AG09319 (cell line): ENCODE measurements at regions not wholly inside any gene's neighbourhood (a gene's known extent, or its start where the extent isn't known, plus 50 kb on each side); places are given as distances from the start of the nearest gene placed in this dataset.
"Not testable (repeated sequence)": the region's sequence is repeated elsewhere in the genome, so short reads cannot be mapped to it uniquely, and the experiment has no call there.

Experiments used
- DNase-seq: peaks from one replicate; pipeline ENCODE4 v3.0.0-alpha.2; 2010; ENCODE audit warnings: low read depth; ENCODE audit errors: extremely low read depth
- TF ChIP-seq, protein P1 (sequence below): IDR thresholded peaks from 2 replicates; pipeline ENCODE4 v1.5.1; 2011; ENCODE audit warnings: low read depth, mild to moderate bottlenecking, inconsistent platforms, low read length, moderate library complexity

DNA sequence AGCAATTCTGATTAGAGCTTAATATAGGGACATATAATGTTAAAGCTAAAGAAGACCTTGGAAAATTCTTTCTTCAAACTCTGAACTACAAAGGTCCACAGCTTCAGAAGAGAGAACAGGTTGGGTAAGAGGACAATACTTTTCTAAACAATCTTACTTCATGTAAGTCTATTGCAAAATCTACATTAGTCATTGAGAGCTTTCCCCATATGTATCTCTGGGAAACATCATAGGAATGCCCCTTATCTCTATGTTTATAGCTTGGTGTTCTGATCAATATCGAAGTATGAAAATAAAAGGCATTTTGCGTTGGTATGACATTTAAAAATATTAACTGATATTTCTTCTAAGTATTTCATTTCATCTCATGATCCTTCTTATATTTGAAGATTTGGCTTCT, 962.6 kb downstream of the AACS start:
- TF ChIP-seq, protein P1, sequence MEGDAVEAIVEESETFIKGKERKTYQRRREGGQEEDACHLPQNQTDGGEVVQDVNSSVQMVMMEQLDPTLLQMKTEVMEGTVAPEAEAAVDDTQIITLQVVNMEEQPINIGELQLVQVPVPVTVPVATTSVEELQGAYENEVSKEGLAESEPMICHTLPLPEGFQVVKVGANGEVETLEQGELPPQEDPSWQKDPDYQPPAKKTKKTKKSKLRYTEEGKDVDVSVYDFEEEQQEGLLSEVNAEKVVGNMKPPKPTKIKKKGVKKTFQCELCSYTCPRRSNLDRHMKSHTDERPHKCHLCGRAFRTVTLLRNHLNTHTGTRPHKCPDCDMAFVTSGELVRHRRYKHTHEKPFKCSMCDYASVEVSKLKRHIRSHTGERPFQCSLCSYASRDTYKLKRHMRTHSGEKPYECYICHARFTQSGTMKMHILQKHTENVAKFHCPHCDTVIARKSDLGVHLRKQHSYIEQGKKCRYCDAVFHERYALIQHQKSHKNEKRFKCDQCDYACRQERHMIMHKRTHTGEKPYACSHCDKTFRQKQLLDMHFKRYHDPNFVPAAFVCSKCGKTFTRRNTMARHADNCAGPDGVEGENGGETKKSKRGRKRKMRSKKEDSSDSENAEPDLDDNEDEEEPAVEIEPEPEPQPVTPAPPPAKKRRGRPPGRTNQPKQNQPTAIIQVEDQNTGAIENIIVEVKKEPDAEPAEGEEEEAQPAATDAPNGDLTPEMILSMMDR, result no peak
- no peak for DNase-seq

DNA sequence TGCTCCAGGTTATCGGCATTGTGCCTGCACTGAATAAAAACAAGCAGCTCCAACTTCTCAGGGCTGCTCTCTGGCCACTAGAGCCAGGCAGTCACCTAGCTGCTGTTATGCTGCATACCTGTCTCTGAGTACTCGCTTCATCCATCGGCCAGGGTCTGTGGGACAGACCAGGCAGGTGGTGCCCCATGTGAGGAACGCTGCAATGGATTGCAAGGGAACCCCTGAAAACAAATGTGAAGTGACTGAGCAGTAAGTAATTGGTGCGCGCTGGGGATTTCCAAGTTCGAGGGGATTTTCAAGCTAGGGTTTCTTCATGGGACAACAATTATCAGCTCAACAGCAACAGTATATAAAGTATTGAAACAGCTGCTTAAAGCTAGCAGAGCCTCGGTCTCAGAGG, 965.3 kb downstream of the AACS start:
- TF ChIP-seq, protein P1, result no peak
- DNase-seq, result no peak

DNA sequence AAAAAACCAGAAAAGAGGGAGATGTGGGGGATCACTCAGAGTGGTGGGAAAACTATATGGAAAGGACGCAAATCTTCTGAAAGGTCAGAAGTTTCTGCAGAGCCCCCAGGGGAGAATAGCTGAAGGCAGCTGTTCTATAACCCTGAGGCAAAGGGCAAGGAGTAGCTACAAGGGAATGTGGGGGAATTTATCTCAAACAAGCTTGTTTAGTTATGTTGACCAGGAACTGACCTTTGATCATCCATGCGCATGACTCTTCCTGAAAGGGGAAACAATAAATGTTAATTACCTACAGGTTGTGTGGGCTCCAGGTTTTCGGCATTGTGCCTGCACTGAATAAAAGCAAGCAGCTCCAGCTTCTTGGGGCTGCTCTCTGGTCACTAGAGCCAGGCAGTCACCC, 968.5 kb downstream of the AACS start:
- TF ChIP-seq, protein P1, result no peak
- no peak for DNase-seq

DNA sequence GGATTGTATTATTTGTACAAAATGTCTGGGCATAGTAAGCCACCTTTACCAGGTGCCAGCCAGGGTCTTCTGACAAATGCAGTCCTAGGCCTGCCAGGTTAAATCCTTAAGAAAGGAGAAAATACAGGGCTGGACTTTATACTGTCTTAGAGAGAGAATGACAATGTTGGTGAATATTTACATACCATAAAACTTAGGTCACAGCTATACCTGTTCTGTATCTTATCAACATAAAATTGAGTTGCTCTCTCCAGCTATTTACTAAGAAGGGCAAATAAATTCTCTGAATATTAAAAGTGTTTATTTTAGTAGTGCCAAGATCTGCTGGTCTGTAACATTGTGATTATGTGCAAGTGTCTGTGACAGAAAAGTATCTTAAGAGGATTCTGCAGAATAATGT, 971.1 kb downstream of the AACS start:
- no peak for DNase-seq
- TF ChIP-seq, protein P1, result no peak

DNA sequence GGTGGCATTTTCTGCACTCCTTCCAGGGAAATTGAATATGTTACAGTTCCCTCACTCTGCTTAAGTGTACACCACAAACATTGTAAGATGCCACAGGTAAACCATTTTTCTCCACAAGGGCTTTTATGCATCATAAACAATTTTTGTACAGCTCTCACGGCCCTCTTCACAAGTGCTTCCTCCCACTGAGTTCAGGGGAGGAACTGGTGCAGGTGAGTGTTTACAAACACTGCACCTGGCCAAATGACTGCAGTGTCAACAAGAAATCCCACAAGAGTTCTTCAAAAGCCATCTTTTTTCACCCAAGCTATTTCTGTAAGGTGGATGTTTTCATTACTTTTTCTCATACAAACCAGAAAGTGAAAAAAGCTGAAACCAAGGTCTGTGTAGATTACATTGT, 973.2 kb downstream of the AACS start:
- no peak for DNase-seq
- TF ChIP-seq, protein P1, result no peak

DNA sequence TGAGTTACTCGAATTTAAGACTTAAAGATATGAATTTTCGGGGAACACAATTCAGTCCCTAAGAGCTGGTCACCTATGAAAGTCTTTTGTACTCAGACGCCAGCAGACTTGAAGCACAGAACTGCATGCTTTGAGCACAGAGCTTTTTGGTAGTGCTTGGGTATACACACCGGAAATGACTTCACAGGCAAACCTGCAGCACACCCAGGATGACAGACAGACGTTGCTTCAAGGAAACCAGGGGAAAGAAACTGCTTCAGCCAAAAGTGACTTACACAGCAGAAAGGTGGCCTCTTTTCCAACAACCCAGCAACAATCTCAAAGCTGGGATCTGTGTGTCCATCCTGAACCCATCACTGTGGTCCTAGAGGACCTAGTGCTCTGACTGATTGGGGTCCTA, 975.1 kb downstream of the AACS start:
- TF ChIP-seq, protein P1, result no peak
- DNase-seq, result no peak

DNA sequence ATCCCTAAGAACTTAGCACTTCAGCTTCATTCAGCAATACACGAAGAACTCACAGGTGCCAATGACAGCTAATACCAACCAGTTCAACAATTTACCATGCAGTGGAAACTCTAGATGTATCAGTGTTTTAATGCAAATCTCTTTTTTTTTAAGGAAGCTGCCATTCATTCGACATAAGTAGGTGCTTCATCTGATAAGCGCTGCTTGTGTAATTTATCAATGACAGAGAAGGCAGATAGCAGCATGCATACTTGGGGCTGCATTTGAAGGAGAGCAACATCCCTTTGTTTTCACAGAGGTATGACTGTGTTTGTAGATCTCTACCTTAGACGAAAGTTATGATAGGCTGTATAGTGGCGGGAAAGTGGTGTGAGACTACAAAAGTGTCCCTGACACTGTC, 977.1 kb downstream of the AACS start:
- TF ChIP-seq, protein P1, result no peak
- DNase-seq, result no peak

DNA sequence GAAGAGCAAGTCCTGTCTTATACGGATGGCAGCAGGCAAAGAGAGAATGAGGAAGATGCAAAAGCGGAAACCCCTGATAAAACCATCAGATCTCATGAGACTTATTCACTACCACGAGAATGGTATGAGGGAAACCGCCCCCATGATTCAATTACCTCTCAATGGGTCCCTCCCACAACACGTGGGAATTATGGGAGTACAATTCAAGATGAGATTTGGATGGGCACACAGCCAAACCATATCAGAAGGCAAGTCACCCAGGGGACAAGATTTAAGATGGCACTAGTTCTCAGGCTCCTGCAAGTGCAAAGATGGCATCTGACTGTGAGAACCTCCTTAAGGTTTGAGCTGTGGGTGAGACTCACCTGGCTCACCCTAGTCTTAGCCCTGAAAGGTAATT, 984.3 kb downstream of the AACS start:
- not testable (repeated sequence) for DNase-seq
